ENCODE measurements at regions not wholly inside any gene's neighbourhood (a gene's known extent, or its start where the extent isn't known, plus 50 kb on each side); places are given as distances from the start of the nearest gene placed in this dataset.
"Not testable (repeated sequence)": the region's sequence is repeated elsewhere in the genome, so short reads cannot be mapped to it uniquely, and the experiment has no call there.

GRCh38 chr2:126952216-126952615 is 53.5 kb downstream of the TEX51 start:
- no peak for DNase-seq (ENCODE audit: low spot score)

DNA sequence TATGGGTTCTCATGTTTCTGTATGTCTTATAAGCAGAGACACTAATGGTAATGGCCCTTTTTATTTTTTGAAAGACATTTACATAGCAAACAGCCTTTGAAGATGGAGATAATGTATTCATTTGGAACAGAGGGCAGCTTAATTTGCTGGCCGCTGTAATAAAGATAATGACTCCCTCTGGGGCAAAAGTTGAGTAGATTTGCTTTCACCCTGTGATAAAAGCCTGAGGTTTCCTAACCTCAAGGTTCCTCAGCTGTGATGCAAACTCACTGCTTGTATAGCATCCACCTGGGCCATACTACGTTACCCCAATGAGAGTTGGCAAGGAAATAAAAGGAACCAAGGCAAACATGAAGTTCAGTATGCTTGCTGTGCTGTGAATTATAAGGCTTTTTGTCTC is 54.8 kb downstream of the TEX51 start:
- DNase-seq (ENCODE audit: low spot score): no peak

- no peak for DNase-seq (ENCODE audit: low spot score)
These were observed 56.1 kb downstream of the TEX51 start for GRCh38 chr2:126954831-126955230.

DNA sequence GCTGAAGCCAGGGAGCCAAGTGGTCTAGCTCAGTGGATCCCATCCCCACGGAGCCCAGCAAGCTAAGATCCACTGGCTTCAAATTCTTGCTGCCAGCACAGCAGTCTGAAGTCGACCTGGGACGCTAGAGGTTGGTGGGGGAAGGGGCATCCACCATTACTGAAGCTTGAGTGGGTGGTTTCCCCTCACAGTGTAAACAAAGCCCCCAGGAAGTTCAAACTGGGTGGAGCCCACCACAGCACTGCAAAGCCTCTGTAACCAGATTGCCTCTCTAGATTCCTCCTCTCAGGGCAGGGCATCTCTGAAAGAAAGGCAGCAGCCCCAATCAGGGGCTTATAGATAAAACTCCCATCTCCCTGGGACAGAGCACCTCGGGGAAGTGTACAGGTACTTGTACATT is 58.1 kb downstream of the TEX51 start:
- not testable (repeated sequence) for DNase-seq (ENCODE audit: low spot score)

DNA sequence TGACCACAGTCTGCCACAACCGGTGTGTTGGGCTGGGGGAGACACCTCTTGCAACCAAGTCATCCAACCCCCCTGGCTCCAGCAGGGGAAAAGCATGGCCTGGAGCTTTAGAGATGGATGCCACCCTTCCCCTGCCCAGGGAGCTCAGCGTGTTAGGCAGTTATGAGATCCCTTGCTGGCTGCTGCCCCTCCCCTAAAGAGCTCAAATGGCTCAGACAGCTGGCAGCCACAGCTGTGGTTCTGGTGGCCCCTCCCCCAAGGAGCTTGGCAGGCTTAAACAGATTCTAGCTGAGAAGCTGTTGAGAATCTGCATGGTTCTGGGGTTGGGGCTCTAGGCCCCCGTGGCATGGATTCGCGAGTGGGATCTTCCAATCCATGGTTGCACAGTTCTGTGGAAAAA is 64.7 kb downstream of the TEX51 start:
- DNase-seq (ENCODE audit: low spot score): no peak

DNA sequence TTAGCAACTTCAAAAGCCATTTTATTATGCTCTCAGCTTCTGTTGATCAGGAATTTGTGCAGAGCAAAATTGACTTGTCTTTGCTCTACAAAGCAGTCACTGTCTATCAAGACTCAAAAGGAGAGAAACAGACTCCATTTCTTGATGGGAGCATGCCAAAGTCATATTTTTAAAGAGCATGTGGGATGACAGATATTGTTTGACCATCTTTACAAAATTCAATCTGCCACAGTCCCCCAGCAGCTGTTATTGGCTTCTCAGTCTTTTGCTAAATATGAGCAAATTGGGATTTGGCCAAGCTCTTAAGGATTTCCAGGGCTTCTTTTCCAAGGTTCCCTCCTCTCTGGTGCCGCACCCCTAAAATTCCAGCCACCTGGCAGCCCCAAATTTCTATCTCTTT is 67.9 kb downstream of the TEX51 start:
- no peak for DNase-seq (ENCODE audit: low spot score)

DNA sequence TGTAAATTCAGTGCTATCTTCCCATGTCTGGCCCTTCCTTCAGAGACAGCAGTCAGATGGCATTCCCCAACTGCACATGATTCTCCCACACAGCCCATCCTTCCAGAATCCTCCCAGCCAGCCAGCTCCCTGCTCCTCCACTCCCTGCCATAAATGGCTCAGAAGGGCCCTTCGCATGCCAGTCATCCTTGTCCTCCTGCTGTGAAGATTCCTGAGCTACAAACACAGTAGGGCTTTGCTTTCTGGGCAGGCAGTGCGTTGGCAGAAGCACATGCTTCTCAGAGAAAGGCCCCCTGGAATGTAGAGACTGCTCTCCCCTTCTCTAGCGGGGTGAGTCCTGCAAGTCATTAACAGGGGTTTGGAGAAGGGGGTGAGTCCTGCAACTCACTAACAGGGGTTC is 71.9 kb downstream of the TEX51 start:
- DNase-seq (ENCODE audit: low spot score): no peak

- no peak for DNase-seq (ENCODE audit: low spot score)
These were observed 72.4 kb downstream of the TEX51 start for GRCh38 chr2:126971162-126971480.

GRCh38 chr2:126971481-126972278 is 73.0 kb downstream of the TEX51 start:
- peak; percentile 58 for DNase-seq (ENCODE audit: low spot score)

GRCh38 chr2:126972279-126972626 is 73.6 kb downstream of the TEX51 start:
- no peak for DNase-seq (ENCODE audit: low spot score)

- no peak for DNase-seq (ENCODE audit: low spot score)
These were observed 75.1 kb downstream of the TEX51 start for GRCh38 chr2:126973745-126974144.

GRCh38 chr2:126975671-126976655 is 77.3 kb downstream of the TEX51 start:
- no peak for DNase-seq (ENCODE audit: low spot score)

DNA sequence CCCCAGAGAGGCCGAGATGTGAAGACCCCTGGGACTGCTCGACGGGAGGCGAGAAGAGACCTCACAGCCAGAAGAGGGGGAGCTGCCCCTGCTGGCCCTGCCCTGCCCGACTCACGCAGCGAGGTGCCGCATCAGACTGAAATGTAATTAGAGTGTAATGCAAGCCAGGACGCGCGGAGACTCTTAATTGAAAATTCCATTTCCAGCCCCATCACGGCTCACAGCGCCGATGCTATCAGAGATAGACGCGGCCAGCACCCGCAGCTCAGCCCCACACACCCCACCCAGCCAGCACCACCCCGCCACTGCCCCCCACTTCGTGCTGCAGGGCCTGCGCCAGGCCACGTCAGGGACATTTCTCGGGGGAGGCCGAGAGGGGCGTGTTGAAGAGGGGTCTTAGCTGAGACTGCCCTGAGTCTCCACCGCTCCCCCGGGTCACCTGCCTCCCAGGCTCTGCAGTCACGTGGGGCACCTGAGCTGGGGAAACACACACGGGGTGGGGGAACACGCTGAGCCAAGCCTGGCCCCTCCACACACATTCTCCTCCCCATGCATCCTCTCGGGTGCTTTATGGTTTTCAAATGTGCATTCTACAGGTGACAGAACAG is 78.1 kb downstream of the TEX51 start:
- DNase-seq (ENCODE audit: low spot score): no peak

- no peak for DNase-seq (ENCODE audit: low spot score)
These were observed 79.6 kb downstream of the TEX51 start for GRCh38 chr2:126978333-126978732.

- DNase-seq (ENCODE audit: low spot score): no peak
These were observed 80.6 kb downstream of the TEX51 start for GRCh38 chr2:126979039-126980003.

- DNase-seq (ENCODE audit: low spot score): no peak
These were observed 82.8 kb downstream of the TEX51 start for GRCh38 chr2:126981476-126981875.

GRCh38 chr2:126982935-126983334 is 84.2 kb downstream of the TEX51 start:
- no peak for DNase-seq (ENCODE audit: low spot score)

DNA sequence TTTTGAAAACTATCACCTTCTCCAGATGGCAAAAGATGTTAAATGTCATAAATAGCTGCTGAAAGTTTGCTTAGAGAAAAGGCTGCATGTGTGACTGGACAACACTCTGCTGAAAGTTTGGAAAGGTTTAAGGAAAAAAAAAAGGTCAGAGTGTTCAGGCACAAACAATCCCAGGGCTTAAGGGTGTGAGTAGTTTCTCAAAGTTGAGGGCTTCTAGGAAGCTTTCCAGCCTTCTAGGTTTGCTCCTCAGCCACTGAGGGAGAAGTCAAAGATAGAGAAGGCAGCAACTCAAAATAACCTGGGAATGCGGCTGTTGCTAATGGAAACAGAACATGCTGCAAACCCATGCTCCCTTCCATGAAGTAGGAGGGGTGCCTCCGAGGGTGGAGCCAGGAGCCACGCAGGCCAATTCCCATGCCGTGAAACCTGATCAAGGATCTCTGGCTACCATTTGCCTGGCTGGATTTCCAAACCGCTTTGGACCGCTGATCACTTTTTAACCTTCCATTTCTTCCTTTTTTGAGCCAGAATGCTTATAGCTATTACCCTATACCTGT is 88.0 kb downstream of the TEX51 start:
- no peak for DNase-seq (ENCODE audit: low spot score)

DNA sequence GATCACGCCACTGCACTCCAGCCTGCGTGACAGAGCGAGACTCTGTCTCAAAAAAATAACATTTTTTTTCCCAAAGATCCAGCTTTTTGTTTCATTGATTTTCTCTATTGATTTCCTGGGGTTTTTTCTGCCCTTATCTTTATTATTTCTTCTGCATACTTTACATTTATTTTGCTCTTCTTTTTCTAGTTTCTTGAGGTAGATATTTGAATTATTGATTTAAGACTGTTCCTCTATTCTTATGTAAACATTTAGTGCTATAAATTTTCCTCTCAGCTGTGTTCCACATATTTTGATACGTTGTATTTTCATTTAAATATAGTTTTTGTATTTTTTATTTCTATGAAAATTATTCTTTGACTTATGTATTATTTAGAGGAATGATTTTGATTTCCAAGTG is 89.8 kb downstream of the TEX51 start:
- no peak for DNase-seq (ENCODE audit: low spot score)

DNA sequence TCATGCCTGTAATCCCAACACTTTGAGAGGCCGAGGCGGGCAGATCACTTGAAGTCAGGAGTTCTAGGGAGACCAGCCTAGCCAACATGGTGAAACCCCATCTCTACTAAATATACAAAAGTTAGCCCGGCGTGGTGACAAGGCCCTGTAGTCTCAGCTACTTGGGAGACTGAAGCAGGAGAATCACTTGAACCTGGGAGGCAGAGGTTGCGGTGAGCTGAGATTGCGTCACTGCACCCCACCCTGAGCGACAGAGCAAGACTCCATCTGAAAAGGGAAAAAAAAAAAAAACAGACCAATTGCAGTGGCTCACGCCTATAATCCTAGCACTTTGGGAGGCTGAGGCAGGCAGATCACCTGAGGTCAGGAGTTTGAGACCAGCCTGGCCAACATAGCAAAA is 90.4 kb downstream of the TEX51 start:
- DNase-seq (ENCODE audit: low spot score): not testable (repeated sequence)

GRCh38 chr2:126990200-126990599 is 91.5 kb downstream of the TEX51 start:
- no peak for DNase-seq (ENCODE audit: low spot score)
